NCI-H2029 treated with DMSO at 0.1 percent for 48 hours (cell line): ENCODE measurements at regions not wholly inside any gene's neighbourhood (a gene's known extent, or its start where the extent isn't known, plus 50 kb on each side); places are given as distances from the start of the nearest gene placed in this dataset.

Experiments used
- DNase-seq: peaks from one replicate; lab custom pipeline; 2025; lab: John Stamatoyannopoulos, UW

DNA sequence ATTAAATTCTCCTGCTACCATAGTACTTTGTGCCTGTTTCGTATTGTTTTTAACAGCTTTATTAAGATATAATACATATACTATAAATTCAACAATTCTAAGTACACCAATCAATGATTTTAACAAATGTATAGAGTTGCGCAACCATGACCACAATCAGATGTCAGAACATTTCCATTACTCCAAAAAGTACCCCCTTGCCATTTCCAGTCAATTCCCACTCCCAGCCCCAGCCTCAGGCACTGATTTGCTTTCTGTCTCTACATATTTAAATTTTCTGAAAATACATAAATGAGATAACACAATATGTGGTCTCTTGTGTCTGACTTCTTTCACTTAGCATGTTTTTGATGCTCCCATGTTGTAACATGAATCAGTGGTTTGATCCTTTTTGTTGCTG, 193.9 kb downstream of the FIGN start:
- DNase-seq, result no peak

DNA sequence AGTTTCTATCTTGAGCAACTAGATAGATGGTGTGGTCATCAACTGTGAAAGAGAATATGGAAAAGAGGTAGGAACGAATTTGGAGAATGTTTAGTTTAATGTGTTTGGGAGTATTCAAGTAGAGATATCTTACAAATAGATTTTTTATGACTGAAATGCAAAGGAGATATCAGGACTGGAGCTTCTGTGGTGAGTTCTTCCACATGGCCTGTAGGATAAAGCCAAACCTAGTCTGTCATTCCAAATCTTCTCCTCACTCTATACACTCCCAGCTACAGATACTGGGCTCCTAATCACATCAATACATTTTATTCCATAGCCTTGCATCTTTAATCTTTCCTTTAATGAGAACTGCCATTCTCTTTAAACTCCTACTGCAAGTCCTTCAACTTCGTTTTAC, 194.3 kb downstream of the FIGN start:
- DNase-seq, result no peak

- no peak for DNase-seq
These were observed 207.1 kb downstream of the FIGN start for GRCh38 chr2:163528640-163529217.

GRCh38 chr2:163527381-163527780, 208.4 kb downstream of the FIGN start:
- DNase-seq, result no peak

DNA sequence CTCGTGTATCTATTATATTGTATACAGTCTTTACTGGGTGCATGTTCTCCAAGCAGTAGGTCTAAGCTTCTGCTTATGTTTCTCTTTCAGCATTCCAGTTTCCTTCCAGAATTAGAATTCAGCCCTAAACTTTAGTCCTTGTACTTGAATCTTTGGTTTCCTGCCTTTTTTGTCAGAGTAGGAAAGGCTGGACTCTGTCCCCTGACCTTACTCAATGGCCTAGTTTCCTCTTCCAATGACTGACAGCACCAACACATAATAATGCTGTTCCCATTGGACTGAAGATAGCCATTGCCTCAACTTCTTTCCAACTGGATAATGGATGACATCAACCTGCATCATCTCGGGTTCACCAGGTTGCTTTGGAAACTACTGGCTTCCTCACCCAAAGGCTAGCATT, 217.0 kb downstream of the FIGN start:
- DNase-seq, result no peak

GRCh38 chr2:163515836-163516235, 220.0 kb downstream of the FIGN start:
- DNase-seq, result no peak

DNA sequence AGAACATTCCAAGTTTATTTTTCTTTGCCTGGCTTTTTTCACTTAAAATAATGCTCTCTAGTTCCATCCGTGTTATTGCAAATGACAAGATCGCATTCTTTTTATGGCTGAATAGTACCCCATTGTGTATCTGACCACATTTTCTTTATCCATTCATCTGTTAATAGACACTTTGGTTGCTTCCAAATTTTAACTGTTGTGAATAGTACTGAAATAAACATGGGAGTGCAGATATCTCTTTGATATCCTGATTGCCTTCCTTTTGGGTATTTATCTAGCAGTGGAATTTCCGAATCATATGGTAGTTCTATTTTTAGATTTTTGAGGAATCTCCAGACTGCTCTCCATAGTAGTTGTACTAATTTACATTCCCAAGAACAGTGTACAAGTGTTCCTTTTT, 230.5 kb downstream of the FIGN start:
- no peak for DNase-seq

DNA sequence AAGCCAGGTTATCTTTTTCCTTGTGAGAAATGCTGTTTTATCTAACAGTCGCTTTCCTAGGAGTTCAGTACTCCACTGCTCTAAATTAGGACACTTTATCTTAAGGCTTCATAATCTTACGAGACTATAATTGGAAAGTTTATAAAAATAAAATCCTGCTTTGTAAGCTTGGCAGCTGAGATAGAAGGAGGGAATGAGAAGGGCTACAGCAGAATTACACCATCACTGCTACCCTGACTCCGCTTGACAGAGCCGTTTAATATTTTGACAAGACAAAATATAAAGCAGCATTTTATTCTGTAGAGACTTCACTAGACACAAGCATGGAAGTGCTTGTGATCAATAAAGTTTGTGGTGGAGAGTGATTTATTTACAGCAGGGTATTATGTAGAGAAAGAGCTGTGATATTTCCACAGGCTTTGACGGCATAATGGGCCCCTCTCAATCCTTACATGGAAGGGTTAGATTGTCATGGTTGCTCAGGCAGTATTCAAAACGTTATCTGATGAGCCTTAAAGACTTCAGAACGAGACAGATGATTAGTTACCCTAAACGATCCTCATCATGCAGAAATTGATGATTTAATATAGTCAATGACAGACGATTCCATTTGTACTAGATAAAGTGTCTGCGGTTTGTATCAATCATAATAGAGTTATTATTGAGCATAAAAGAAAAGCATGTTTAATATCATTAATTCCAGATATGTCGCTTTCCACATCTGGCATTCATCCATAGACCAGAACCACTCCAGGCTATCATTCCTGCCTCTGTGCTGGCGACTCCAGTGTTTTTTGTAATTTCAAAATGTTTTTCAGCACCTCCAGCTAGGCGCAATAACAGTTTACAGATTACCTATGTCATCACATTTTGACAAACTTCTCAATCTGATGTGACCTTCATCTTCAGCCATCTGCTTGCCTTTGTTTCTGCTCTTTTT, 242.2 kb downstream of the FIGN start:
- no peak for DNase-seq

DNA sequence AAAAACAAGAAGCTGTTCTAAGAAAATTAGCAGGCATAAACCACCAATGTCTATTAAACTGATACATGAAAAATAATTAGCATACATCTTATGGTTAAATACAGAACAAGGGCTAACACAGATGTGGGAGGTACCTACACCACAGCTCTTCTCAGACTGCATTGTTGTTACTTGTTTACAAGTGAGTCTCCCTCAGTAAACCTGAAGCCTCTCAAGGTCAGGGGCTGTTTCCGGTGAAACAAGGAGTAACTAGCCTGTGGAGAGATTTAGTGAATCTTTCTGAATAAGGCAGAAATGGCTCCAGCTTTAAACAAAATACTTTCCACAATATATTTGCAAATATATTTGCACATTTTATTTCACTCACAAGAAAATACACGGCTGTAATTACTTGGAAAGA, 244.0 kb downstream of the FIGN start:
- DNase-seq, result no peak

DNA sequence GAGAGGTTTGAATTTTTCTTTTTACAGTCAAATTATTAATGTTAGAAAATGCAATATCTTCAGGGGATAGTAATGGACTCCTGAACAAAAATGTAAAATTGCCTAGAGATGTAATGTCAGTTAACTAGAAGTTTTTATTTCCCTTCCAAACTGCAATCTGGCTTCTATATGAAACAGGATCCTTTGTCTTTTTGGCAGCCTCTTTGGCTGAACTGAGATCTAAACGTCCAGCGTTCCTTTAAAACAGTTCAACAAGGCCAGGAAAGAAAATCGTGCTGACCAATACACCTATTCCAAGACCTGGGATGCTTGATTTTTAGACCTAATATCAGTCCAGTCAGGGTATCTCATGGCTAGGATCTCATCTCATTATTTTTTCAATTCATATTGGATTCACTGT, 245.5 kb downstream of the FIGN start:
- DNase-seq, result no peak

GRCh38 chr2:163481515-163481914, 254.3 kb downstream of the FIGN start:
- DNase-seq, result no peak

- no peak for DNase-seq
These were observed 256.2 kb downstream of the FIGN start for GRCh38 chr2:163479599-163479998.

DNA sequence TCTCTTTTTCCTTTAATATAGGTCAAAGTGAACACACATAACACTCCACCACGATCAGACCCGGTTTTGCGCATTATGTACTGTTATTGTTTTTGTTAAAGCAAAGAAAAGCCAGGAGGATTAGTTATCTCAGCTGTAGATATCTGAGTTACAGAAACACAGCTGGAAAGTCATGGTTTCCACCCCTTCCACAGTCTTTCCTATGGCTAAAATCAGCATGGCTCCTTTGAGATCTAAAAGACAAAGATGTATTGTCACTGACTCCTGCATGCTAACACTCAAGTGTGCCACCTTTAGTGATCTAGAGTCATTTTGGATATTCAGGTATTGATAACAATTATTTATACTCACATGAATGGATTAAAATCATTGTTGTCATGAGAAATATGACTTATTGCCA, 260.0 kb downstream of the FIGN start:
- no peak for DNase-seq

DNA sequence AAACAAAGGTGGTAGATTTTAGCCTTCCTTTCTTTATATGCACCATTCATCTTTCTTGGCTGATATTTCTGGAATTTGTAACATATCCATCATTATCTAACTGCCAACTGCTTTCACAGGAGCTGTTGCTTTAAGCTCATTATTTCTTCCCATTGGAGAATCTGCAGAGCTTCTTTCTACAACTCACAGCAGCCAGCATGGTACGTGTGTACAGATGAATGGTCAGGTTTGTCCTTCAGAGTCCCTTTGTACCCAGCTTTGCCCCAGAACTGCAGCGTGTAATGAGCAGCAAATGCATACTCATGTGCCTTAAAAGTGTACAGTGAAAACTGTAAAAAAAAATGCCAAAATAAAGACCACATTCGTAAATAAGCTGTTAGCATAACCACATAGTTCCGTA, 260.9 kb downstream of the FIGN start:
- DNase-seq, result no peak

DNA sequence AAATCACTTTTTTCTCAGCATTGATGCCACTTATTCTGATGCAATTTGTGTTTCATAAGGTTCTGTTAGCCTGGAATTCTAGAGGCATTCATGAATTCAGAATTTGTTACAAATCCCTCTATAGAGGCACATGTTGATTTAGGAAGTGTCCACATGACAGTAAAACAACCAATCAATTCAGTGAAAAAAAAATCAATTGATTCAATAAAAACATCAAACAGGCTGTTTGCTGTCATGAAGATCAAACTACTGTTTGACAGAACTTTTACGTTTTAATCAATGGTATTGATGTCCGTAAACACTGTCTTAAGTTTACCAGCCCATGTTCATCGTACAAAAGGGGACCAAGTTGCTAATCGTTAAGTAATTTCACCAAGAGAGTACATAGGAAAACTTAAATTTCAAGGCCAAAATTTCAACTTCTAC, 261.5 kb downstream of the FIGN start:
- no peak for DNase-seq

- no peak for DNase-seq
These were observed 263.9 kb downstream of the FIGN start for GRCh38 chr2:163471947-163472346.

- DNase-seq, result no peak
These were observed 266.2 kb downstream of the FIGN start for GRCh38 chr2:163469561-163469962.

DNA sequence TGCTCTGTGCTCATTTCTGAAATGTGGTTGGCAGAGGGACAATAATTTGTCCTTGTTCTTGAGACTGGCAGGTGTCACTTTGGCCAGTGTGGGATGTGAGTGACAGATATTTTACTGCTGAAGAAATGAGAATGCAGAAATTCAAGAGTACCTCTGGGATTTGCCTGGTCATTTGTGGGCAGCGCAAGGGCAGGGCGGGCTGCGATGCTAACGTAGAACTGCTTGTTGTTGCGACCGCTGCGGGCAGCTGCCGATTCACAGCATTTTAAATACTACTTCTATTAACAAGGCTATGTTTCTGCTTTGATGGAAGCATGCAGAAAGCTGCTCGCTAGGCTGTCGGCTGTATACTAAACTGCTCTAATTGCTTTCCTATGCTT, 268.6 kb downstream of the FIGN start:
- no peak for DNase-seq

- DNase-seq, result no peak
These were observed 269.2 kb downstream of the FIGN start for GRCh38 chr2:163466331-163467250.

DNA sequence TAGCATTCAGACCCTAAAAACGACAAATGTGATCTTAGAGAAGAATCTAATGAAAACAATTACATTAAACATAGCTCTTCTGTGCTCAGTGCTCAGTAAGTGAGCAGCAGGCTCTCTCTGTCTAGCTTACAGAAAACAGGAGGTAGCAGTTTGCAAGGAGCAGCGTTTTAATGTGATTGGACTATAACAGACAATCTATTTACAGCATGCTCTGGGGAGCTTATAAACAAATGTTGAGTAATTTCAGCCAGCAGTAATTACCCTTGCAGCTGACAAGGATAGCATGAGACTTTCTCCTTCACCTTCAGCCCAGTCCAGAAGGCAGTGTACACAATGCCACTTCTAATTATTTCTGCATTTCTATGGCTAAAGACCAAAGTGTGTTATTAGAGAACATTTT, 270.4 kb downstream of the FIGN start:
- DNase-seq, result no peak

- DNase-seq, result no peak
These were observed 272.4 kb downstream of the FIGN start for GRCh38 chr2:163463411-163463810.

DNA sequence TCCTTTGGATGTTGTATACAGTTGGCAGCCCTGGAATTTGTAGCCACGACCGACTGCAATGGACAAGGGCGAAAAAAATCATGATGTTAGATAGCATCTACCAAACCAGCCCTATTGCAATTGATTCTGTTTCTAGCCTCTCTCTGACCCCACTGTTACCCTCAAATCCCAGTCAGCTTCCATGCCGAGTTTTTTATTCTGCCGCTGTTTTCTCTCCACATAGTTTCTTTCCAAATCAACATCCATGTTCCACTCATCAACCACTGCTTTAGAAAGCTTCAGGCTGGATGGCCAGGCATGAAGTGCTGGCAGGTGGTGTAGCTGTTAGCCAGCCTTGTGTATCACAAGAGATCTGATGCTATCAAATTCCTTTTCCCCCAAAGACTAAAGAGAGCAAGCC, 272.8 kb downstream of the FIGN start:
- no peak for DNase-seq

DNA sequence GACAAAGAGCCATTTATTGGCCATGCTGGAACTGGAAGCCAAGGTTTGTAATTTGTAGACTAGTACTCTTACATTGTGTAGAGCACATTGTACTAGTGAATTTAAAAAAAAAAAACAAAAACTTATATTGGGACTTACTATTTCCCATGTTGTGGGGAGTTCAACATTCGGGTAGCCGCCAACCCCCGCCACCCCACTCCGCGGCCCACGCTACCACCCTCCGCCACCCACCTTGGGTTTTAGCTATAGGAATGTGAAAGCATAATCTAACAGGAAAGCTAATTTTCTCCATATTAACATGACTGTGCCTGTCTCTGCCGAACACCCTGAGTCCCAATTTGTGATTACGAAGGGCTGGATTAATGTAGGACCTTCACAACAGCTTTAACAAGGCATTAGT, 275.8 kb downstream of the FIGN start:
- no peak for DNase-seq
